BJ (cell line): ENCODE measurements at regions not wholly inside any gene's neighbourhood (a gene's known extent, or its start where the extent isn't known, plus 50 kb on each side); places are given as distances from the start of the nearest gene placed in this dataset.
"Not testable (repeated sequence)": the region's sequence is repeated elsewhere in the genome, so short reads cannot be mapped to it uniquely, and the experiment has no call there.

Experiments used
- CTCF ChIA-PET: fragments of 350-600 bp; formaldehyde crosslinking; extraction: SDS; loops from one replicate; lab custom pipeline; 2021; ENCODE audit warnings: antibody characterized with exemption, inconsistent platforms; lab: Yijun Ruan, JAX
- POLR2A ChIA-PET: fragments of 300-600 bp; sonication (Branson Sonifier 250); formaldehyde crosslinking; extraction: SDS; loops from one replicate; lab custom pipeline; 2021; ENCODE audit warnings: antibody characterized with exemption; lab: Charles Lee
- DNase-seq: peaks from one replicate; pipeline ENCODE4 v3.0.0-alpha.2; 2011; ENCODE audit warnings: low read depth
- H3K27me3 ChIP-seq: 2 replicates; pipeline ENCODE4 v1.6.0; 2011; ENCODE audit warnings: low read length; ENCODE audit not compliant: control insufficient read depth, insufficient read depth
- H3K36me3 ChIP-seq: 2 replicates; pipeline ENCODE4 v1.5.1; 2011; ENCODE audit warnings: low read length; ENCODE audit not compliant: control insufficient read depth, insufficient read depth
- H3K4me3 ChIP-seq: 2 replicates; pipeline ENCODE4 v1.5.1; 2011; ENCODE audit warnings: low read depth, mild to moderate bottlenecking, control low read depth, low read length
- CTCF ChIP-seq: IDR thresholded peaks from 2 replicates; pipeline ENCODE4 v1.5.1; 2011; ENCODE audit warnings: low read depth, mild to moderate bottlenecking, control low read depth, inconsistent platforms, low read length, moderate library complexity; ENCODE audit not compliant: insufficient read depth

GRCh38 chr13:90605664-90606063, 741.8 kb upstream of the MIR17HG start:
- POLR2A ChIA-PET = no interaction called here
- Histone ChIP-seq H3K36me3 (no peaks in the 10 kb centered on the region), H3K4me3 (no peak overlapping the region), H3K27me3 (no peaks in the 10 kb centered on the region)
- no peak for DNase-seq
- CTCF ChIA-PET = no interaction called here
- TF ChIP-seq CTCF = no peak

GRCh38 chr13:90606921-90607320, 740.6 kb upstream of the MIR17HG start:
- H3K4me3 ChIP-seq, DNase-seq, POLR2A ChIA-PET, CTCF ChIA-PET, H3K27me3 ChIP-seq, H3K36me3 ChIP-seq: not testable (repeated sequence)

- no peaks in the 10 kb centered on the region for H3K36me3 ChIP-seq
- CTCF ChIA-PET = no interaction called here
- TF ChIP-seq CTCF = no peak
- POLR2A ChIA-PET = no interaction called here
- no peaks in the 10 kb centered on the region for H3K27me3 ChIP-seq
- H3K4me3 ChIP-seq = no peak overlapping the region
- no peak for DNase-seq
Observed at GRCh38 chr13:90612391-90612790, 735.1 kb upstream of the MIR17HG start.

GRCh38 chr13:90613076-90613795, 734.3 kb upstream of the MIR17HG start:
- no peak for TF ChIP-seq CTCF
- ChIA-PET POLR2A (no interaction called here), CTCF (interaction anchor here (0.8 kb wide), 1 partner anchor 46 kb away, joined by 3 read pairs; no protein-coding TSS in a partner anchor)
- no peak for DNase-seq
- Histone ChIP-seq H3K36me3 (no peaks in the 10 kb centered on the region), H3K4me3 (no peak overlapping the region), H3K27me3 (no peaks in the 10 kb centered on the region)

GRCh38 chr13:90615236-90615635, 732.3 kb upstream of the MIR17HG start:
- ChIA-PET CTCF (no interaction called here), POLR2A (no interaction called here)
- no peaks in the 10 kb centered on the region for H3K27me3 ChIP-seq
- no peaks in the 10 kb centered on the region for H3K36me3 ChIP-seq
- H3K4me3 ChIP-seq = no peak overlapping the region
- no peak for TF ChIP-seq CTCF
- no peak for DNase-seq

- Histone ChIP-seq H3K27me3 (no peaks in the 10 kb centered on the region), H3K4me3 (no peak overlapping the region), H3K36me3 (no peaks in the 10 kb centered on the region)
- no peak for DNase-seq
- ChIA-PET CTCF (no interaction called here), POLR2A (no interaction called here)
- no peak for TF ChIP-seq CTCF
Observed at GRCh38 chr13:90615767-90616166, 731.7 kb upstream of the MIR17HG start.
